ENCODE measurements at regions not wholly inside any gene's neighbourhood (a gene's known extent, or its start where the extent isn't known, plus 50 kb on each side); places are given as distances from the start of the nearest gene placed in this dataset.

DNA sequence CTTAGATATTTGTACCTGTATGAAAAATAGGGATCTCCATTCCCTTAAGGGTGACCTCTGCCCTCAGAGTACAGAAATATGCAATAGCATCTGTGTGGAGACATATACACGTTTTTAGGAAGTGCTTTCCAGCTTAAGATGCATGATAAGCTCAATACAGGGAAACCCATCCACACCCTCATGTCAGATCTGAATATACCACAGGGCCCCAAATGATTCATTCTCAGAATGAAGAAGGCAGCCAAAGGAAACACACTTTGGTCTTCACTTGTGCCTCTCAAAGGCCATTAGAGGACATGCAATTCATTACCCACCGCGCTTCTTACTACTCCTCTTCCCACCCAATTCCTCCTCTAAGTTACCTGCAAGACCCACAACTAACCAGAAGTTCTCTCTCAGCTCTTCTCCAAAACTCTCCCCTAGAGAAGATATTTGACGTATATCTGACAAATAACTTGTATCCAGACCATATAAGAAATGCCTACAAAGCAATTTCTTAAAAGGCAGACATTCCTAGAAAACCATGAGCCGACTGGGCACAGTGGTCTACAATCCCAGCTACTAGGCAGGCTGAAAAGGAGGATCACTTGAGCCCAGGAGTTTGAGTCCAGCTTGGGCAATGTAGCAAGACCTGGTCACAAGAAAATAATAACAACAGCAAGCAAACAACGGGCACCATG, 103.0 kb downstream of the OAT start:
- H3K9me3 ChIP-seq, result no peaks in the 10 kb centered on the region
- no peak overlapping the region for H3K4me3 ChIP-seq
- TF ChIP-seq POLR2A (IDR thresholded peaks at IDR 0.05) (no peak), EP300 (IDR thresholded peaks at IDR 0.05) (no peak)
- TF ChIP-seq, protein P1, sequence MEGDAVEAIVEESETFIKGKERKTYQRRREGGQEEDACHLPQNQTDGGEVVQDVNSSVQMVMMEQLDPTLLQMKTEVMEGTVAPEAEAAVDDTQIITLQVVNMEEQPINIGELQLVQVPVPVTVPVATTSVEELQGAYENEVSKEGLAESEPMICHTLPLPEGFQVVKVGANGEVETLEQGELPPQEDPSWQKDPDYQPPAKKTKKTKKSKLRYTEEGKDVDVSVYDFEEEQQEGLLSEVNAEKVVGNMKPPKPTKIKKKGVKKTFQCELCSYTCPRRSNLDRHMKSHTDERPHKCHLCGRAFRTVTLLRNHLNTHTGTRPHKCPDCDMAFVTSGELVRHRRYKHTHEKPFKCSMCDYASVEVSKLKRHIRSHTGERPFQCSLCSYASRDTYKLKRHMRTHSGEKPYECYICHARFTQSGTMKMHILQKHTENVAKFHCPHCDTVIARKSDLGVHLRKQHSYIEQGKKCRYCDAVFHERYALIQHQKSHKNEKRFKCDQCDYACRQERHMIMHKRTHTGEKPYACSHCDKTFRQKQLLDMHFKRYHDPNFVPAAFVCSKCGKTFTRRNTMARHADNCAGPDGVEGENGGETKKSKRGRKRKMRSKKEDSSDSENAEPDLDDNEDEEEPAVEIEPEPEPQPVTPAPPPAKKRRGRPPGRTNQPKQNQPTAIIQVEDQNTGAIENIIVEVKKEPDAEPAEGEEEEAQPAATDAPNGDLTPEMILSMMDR (IDR thresholded peaks at IDR 0.05), result no peak
- WGBS, 2 donors, result 63 to 73% methylated on average over 6 of the region's 6 CpGs
- H3K4me1 ChIP-seq, result no peaks in the 10 kb centered on the region
- no peak for DNase-seq (ENCODE audit: low spot score in 2 of 2)
- H3K36me3 ChIP-seq, result no peaks in the 10 kb centered on the region
- no peak overlapping the region for H3K27ac ChIP-seq
- H3K27me3 ChIP-seq, result no peaks in the 10 kb centered on the region

DNA sequence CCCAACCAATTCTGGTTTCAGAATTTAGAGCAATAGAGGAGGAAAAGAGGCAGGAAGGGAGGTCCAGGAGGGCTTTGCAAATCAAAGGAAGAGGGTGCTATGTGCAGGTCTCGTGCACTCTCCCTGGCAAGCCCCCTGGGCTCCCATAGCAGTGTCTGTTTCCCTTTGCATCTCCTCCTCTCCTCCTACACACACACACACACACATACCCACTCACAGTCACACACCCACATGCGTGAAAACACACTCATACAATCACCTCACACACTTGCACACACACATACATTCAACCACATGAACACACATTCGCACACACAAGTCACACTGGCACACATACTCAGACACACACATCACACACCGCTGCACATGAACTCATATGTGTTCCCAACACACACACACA, 105.3 kb downstream of the OAT start:
- no peaks in the 10 kb centered on the region for H3K4me1 ChIP-seq
- H3K9me3 ChIP-seq, result no peaks in the 10 kb centered on the region
- no peak overlapping the region for H3K4me3 ChIP-seq
- H3K27ac ChIP-seq, result no peak overlapping the region
- no peaks in the 10 kb centered on the region for H3K27me3 ChIP-seq
- WGBS, 2 donors, result 92 to 94% methylated on average over 4 of the region's 4 CpGs
- TF ChIP-seq, protein P1 (IDR thresholded peaks at IDR 0.05), result no peak
- TF ChIP-seq EP300 (IDR thresholded peaks at IDR 0.05) (no peak), POLR2A (IDR thresholded peaks at IDR 0.05) (no peak)
- no peaks in the 10 kb centered on the region for H3K36me3 ChIP-seq
- DNase-seq (ENCODE audit: low spot score in 2 of 2), result no peak

DNA sequence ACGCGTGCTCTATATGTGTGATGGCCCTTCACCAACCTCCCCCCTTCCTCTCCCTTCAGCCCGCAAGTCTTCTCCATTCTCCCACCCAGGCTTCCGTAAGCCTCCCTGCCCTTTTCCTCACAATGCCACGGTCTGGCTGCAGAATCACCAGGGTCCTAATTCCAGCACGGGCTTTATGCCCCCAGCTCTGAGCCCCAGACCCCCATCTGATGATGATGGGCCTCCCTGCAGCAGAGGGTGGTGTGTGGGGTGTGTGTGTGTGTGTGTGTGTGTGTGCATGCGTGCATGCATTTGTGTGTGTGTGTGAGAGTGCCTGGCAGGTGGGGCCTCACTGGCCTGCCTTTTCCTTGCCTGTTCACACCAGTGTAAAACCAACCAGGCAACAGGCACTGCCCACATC, 109.9 kb downstream of the OAT start:
- H3K36me3 ChIP-seq, result no peaks in the 10 kb centered on the region

DNA sequence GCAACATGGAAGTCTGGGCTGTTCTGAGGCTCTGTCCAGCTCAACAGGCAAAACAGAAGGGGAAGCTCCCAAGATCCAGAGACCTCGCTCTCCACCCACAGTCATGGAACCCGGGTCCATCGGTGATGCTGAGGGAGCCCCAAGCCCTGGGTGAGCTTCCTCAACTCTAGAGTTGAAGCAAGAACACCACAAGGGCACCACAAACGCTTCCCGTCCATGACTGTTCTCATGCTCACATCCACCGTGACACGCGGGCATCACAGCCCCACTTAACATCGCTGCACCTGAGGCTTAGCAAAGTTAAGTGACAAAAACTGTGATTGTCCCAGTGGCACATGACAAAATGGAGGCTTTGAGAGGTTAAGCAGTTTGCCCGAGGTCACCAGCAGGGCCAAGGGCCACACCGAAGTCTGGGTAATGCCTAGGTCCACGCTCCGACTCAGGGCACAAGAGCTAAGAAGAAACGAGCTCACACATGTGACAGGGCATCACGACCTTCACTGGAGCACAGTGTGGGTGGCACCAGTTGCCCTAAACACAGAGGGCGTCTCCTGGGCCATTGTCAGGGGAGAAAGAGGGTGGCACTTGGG, 110.6 kb downstream of the OAT start:
- H3K27me3 ChIP-seq, result no peaks in the 10 kb centered on the region

More for the DNA sequence above, 109.9 kb downstream of the OAT start:
- no peak for TF ChIP-seq EP300 (IDR thresholded peaks at IDR 0.05)
- TF ChIP-seq POLR2A (IDR thresholded peaks at IDR 0.05), result no peak
- TF ChIP-seq, protein P1 (IDR thresholded peaks at IDR 0.05), result no peak
- H3K4me1 ChIP-seq, result no peaks in the 10 kb centered on the region
- no peak overlapping the region for H3K27ac ChIP-seq
- H3K27me3 ChIP-seq, result no peaks in the 10 kb centered on the region
- DNase-seq (ENCODE audit: low spot score in 2 of 2), result no peak
- no peaks in the 10 kb centered on the region for H3K9me3 ChIP-seq
- no peak overlapping the region for H3K4me3 ChIP-seq
- WGBS, 2 donors, result 83% methylated on average over 7 of the region's 7 CpGs

DNA sequence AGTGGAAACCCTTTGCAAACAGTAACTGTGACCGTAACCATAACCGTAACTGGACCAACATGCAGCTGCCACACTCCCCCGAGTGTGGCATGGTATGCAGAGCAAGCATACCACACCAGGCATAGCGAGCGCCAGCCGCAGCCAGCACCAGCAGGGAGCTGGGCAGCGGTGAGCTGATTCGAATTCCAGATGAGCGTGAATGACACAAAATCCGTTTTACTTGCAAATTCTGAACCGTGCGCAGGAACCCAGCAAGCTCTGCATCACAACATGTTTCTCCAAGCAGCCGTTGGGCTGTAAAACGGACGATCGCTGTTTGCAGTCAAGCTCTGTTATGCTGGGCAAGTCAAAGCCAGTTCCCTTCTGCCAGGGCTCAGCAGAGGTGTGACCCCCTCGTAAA, 111.1 kb downstream of the OAT start:
- Histone ChIP-seq H3K27ac (no peak overlapping the region), H3K4me3 (no peak overlapping the region), H3K9me3 (no peaks in the 10 kb centered on the region), H3K27me3 (no peaks in the 10 kb centered on the region), H3K4me1 (no peaks in the 10 kb centered on the region), H3K36me3 (no peaks in the 10 kb centered on the region)
- no peak for DNase-seq (ENCODE audit: low spot score in 2 of 2)
- WGBS, 2 donors, result 64 to 71% methylated on average over 17 of the region's 17 CpGs
- TF ChIP-seq EP300 (IDR thresholded peaks at IDR 0.05) (no peak), POLR2A (IDR thresholded peaks at IDR 0.05) (no peak)
- TF ChIP-seq, protein P1 (IDR thresholded peaks at IDR 0.05), result no peak

More for the DNA sequence above, 110.6 kb downstream of the OAT start:
- no peak for DNase-seq (ENCODE audit: low spot score in 2 of 2)
- no peak overlapping the region for H3K4me3 ChIP-seq
- H3K4me1 ChIP-seq, result no peaks in the 10 kb centered on the region
- H3K36me3 ChIP-seq, result no peaks in the 10 kb centered on the region
- 77 to 87% methylated on average over 11 to 16 of the region's 16 CpGs for WGBS, 2 donors
- H3K9me3 ChIP-seq, result no peaks in the 10 kb centered on the region
- no peak overlapping the region for H3K27ac ChIP-seq
- TF ChIP-seq, protein P1 (IDR thresholded peaks at IDR 0.05), result no peak
- TF ChIP-seq POLR2A (IDR thresholded peaks at IDR 0.05) (no peak), EP300 (IDR thresholded peaks at IDR 0.05) (no peak)
